H1 (cell line): ENCODE measurements at regions not wholly inside any gene's neighbourhood (a gene's known extent, or its start where the extent isn't known, plus 50 kb on each side); places are given as distances from the start of the nearest gene placed in this dataset.

Source experiments
- TF ChIP-seq, protein P1 (sequence below): fragments of 300-600 bp; sonication (generic); IDR thresholded peaks from 2 replicates; pipeline ENCODE4 v1.7.1; 2012; ENCODE audit warnings: low read length, moderate library complexity, mild to moderate bottlenecking, inconsistent platforms; ENCODE audit not compliant: insufficient replicate concordance

DNA sequence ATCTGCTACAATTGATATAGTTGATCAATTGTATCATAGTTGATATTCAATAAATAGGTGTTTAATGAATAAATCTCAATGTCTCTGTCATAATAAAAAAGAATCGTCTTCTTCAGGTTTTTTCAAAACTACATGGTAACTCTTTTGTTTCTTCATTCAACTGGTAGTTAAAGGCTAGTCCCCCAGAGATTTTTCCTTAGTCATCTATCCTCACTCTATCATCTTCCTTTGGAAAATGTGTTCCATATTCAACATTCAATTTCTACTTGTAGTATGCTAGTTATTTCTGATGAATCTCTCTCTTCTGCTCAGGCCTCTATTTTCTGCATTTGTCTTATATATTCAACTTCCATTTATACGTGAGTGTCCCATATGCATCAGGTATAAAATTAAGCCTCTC, 558.8 kb downstream of the KCNT2 start (continued):
- TF ChIP-seq, protein P1, sequence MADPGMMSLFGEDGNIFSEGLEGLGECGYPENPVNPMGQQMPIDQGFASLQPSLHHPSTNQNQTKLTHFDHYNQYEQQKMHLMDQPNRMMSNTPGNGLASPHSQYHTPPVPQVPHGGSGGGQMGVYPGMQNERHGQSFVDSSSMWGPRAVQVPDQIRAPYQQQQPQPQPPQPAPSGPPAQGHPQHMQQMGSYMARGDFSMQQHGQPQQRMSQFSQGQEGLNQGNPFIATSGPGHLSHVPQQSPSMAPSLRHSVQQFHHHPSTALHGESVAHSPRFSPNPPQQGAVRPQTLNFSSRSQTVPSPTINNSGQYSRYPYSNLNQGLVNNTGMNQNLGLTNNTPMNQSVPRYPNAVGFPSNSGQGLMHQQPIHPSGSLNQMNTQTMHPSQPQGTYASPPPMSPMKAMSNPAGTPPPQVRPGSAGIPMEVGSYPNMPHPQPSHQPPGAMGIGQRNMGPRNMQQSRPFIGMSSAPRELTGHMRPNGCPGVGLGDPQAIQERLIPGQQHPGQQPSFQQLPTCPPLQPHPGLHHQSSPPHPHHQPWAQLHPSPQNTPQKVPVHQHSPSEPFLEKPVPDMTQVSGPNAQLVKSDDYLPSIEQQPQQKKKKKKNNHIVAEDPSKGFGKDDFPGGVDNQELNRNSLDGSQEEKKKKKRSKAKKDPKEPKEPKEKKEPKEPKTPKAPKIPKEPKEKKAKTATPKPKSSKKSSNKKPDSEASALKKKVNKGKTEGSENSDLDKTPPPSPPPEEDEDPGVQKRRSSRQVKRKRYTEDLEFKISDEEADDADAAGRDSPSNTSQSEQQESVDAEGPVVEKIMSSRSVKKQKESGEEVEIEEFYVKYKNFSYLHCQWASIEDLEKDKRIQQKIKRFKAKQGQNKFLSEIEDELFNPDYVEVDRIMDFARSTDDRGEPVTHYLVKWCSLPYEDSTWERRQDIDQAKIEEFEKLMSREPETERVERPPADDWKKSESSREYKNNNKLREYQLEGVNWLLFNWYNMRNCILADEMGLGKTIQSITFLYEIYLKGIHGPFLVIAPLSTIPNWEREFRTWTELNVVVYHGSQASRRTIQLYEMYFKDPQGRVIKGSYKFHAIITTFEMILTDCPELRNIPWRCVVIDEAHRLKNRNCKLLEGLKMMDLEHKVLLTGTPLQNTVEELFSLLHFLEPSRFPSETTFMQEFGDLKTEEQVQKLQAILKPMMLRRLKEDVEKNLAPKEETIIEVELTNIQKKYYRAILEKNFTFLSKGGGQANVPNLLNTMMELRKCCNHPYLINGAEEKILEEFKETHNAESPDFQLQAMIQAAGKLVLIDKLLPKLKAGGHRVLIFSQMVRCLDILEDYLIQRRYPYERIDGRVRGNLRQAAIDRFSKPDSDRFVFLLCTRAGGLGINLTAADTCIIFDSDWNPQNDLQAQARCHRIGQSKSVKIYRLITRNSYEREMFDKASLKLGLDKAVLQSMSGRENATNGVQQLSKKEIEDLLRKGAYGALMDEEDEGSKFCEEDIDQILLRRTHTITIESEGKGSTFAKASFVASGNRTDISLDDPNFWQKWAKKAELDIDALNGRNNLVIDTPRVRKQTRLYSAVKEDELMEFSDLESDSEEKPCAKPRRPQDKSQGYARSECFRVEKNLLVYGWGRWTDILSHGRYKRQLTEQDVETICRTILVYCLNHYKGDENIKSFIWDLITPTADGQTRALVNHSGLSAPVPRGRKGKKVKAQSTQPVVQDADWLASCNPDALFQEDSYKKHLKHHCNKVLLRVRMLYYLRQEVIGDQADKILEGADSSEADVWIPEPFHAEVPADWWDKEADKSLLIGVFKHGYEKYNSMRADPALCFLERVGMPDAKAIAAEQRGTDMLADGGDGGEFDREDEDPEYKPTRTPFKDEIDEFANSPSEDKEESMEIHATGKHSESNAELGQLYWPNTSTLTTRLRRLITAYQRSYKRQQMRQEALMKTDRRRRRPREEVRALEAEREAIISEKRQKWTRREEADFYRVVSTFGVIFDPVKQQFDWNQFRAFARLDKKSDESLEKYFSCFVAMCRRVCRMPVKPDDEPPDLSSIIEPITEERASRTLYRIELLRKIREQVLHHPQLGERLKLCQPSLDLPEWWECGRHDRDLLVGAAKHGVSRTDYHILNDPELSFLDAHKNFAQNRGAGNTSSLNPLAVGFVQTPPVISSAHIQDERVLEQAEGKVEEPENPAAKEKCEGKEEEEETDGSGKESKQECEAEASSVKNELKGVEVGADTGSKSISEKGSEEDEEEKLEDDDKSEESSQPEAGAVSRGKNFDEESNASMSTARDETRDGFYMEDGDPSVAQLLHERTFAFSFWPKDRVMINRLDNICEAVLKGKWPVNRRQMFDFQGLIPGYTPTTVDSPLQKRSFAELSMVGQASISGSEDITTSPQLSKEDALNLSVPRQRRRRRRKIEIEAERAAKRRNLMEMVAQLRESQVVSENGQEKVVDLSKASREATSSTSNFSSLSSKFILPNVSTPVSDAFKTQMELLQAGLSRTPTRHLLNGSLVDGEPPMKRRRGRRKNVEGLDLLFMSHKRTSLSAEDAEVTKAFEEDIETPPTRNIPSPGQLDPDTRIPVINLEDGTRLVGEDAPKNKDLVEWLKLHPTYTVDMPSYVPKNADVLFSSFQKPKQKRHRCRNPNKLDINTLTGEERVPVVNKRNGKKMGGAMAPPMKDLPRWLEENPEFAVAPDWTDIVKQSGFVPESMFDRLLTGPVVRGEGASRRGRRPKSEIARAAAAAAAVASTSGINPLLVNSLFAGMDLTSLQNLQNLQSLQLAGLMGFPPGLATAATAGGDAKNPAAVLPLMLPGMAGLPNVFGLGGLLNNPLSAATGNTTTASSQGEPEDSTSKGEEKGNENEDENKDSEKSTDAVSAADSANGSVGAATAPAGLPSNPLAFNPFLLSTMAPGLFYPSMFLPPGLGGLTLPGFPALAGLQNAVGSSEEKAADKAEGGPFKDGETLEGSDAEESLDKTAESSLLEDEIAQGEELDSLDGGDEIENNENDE, result no peak
